SK-N-SH treated with all-trans-retinoic acid at 6 μM for 48 hours (cell line): ENCODE measurements at regions not wholly inside any gene's neighbourhood (a gene's known extent, or its start where the extent isn't known, plus 50 kb on each side); places are given as distances from the start of the nearest gene placed in this dataset.

ENCODE experiments used
- ATAC-seq: fragments of 200-7000 bp; cut with Tn5 transposase; 3 replicates; pipeline ENCODE4 v1.9.1; 2020; ENCODE audit warnings: mild to moderate bottlenecking, moderate library complexity
- ARNTL ChIP-seq: fragments of 450-650 bp; formaldehyde crosslinking; IDR thresholded peaks from 2 replicates; pipeline ENCODE4 v1.5.0; 2020; ENCODE audit warnings: low read depth, mild to moderate bottlenecking, moderate library complexity, borderline replicate concordance
- BACH2 ChIP-seq: fragments of 250-450 bp; sonication (Bioruptor Pico); IDR thresholded peaks from 2 replicates; pipeline ENCODE4 v1.9.0; 2021; ENCODE audit warnings: mild to moderate bottlenecking, borderline replicate concordance
- CREB5 ChIP-seq: fragments of 250-450 bp; sonication (Bioruptor Pico); IDR thresholded peaks from 2 replicates; pipeline ENCODE4 v1.5.1; 2020; ENCODE audit warnings: low read depth, mild to moderate bottlenecking, moderate library complexity
- CSDC2 ChIP-seq: fragments of 250-450 bp; sonication (Bioruptor Pico); IDR thresholded peaks from 2 replicates; pipeline ENCODE4 v1.5.0; 2020; ENCODE audit warnings: mild to moderate bottlenecking, moderate library complexity
- CSRNP3 ChIP-seq: fragments of 250-450 bp; sonication (Bioruptor Pico); IDR thresholded peaks from 2 replicates; pipeline ENCODE4 v1.5.1; 2021; ENCODE audit warnings: mild to moderate bottlenecking, moderate library complexity
- ESRRG ChIP-seq: fragments of 250-450 bp; sonication (Bioruptor Pico); IDR thresholded peaks from 2 replicates; pipeline ENCODE4 v1.6.1; 2021; ENCODE audit warnings: mild to moderate bottlenecking
- GLIS3 ChIP-seq: fragments of 250-450 bp; sonication (Bioruptor Pico); IDR thresholded peaks from 2 replicates; pipeline ENCODE4 v1.5.0; 2020; ENCODE audit warnings: mild to moderate bottlenecking, moderate library complexity
- ISL1 ChIP-seq: fragments of 250-450 bp; sonication (Bioruptor Pico); IDR thresholded peaks from 2 replicates; pipeline ENCODE4 v2.1.2; 2022; ENCODE audit warnings: mild to moderate bottlenecking, moderate library complexity
- OSR1 ChIP-seq: fragments of 250-450 bp; sonication (Bioruptor Pico); IDR thresholded peaks from 2 replicates; pipeline ENCODE4 v1.8.0; 2022; ENCODE audit warnings: moderate library complexity, mild to moderate bottlenecking, inconsistent platforms
- PATZ1 ChIP-seq: fragments of 250-450 bp; sonication (Bioruptor Pico); IDR thresholded peaks from 2 replicates; pipeline ENCODE4 v1.8.0; 2020; ENCODE audit warnings: mild to moderate bottlenecking, moderate library complexity, borderline replicate concordance
- POU6F1 ChIP-seq: fragments of 250-450 bp; sonication (Bioruptor Pico); IDR thresholded peaks from 2 replicates; pipeline ENCODE4 v1.8.0; 2021; ENCODE audit warnings: low read depth, mild to moderate bottlenecking, moderate library complexity, borderline replicate concordance
- PPARA ChIP-seq: fragments of 250-450 bp; sonication (Bioruptor Pico); IDR thresholded peaks from 2 replicates; pipeline ENCODE4 v1.5.0; 2020; ENCODE audit warnings: mild to moderate bottlenecking, borderline replicate concordance
- RARB ChIP-seq: fragments of 250-450 bp; sonication (Bioruptor Pico); IDR thresholded peaks from 2 replicates; pipeline ENCODE4 v1.8.0; 2021; ENCODE audit warnings: mild to moderate bottlenecking, moderate library complexity
- SNAI2 ChIP-seq: fragments of 250-450 bp; sonication (Bioruptor Pico); IDR thresholded peaks from 2 replicates; pipeline ENCODE4 v1.5.0; 2020; ENCODE audit warnings: mild to moderate bottlenecking, moderate library complexity
- TCF4 ChIP-seq: fragments of 250-450 bp; sonication (Bioruptor Pico); IDR thresholded peaks from 2 replicates; pipeline ENCODE4 v1.8.0; 2021; ENCODE audit warnings: mild to moderate bottlenecking, moderate library complexity, borderline replicate concordance
- TOX ChIP-seq: fragments of 250-450 bp; sonication (Bioruptor Pico); IDR thresholded peaks from 2 replicates; pipeline ENCODE4 v1.8.0; 2021; ENCODE audit warnings: mild to moderate bottlenecking, moderate library complexity, borderline replicate concordance
- TSHZ2 ChIP-seq: fragments of 250-450 bp; sonication (Bioruptor Pico); IDR thresholded peaks from 2 replicates; pipeline ENCODE4 v1.5.0; 2020; ENCODE audit warnings: mild to moderate bottlenecking, moderate library complexity
- ZC3H10 ChIP-seq: fragments of 250-450 bp; sonication (Bioruptor Pico); IDR thresholded peaks from 2 replicates; pipeline ENCODE4 v1.5.1; 2021; ENCODE audit warnings: mild to moderate bottlenecking, moderate library complexity
- ZFP3 ChIP-seq: fragments of 250-450 bp; sonication (Bioruptor Pico); IDR thresholded peaks from 2 replicates; pipeline ENCODE4 v1.5.0; 2020; ENCODE audit warnings: mild to moderate bottlenecking, moderate library complexity
- ZNF565 ChIP-seq: fragments of 450-650 bp; formaldehyde crosslinking; conservative IDR thresholded peaks from 2 replicates; pipeline ENCODE4 v1.5.0; 2020; ENCODE audit warnings: low read depth, mild to moderate bottlenecking, moderate library complexity
- ZNF70 ChIP-seq: fragments of 450-650 bp; formaldehyde crosslinking; IDR thresholded peaks from 2 replicates; pipeline ENCODE4 v1.5.0; 2020; ENCODE audit warnings: mild to moderate bottlenecking, moderate library complexity
- ZNF8 ChIP-seq: fragments of 450-650 bp; formaldehyde crosslinking; IDR thresholded peaks from 2 replicates; pipeline ENCODE4 v1.5.0; 2020; ENCODE audit warnings: mild to moderate bottlenecking, moderate library complexity

- TF ChIP-seq CSDC2 (no peak), GLIS3 (no peak), BACH2 (CRISPR knock-in tag) (no peak), CSRNP3 (CRISPR knock-in tag) (no peak), ZNF8 (CRISPR knock-in tag) (no peak), ZNF565 (CRISPR knock-in tag) (no peak), CREB5 (CRISPR knock-in tag) (no peak)
- TF ChIP-seq, all 23 proteins: peak for 0
- ATAC-seq, result no peak
These were observed 90.2 kb upstream of the CARD18 start for GRCh38 chr11:105229761-105230160.

- no peak for ATAC-seq
- TF ChIP-seq TCF4 (no peak), CREB5 (CRISPR knock-in tag) (no peak), PATZ1 (CRISPR knock-in tag) (no peak), ZNF70 (CRISPR knock-in tag) (no peak), RARB (CRISPR knock-in tag) (no peak), ARNTL (CRISPR knock-in tag) (no peak), TOX (no peak), ISL1 (CRISPR knock-in tag) (no peak), TSHZ2 (CRISPR knock-in tag) (no peak), ESRRG (no peak), ZNF565 (CRISPR knock-in tag) (no peak), POU6F1 (CRISPR knock-in tag) (no peak), ZC3H10 (no peak)
- TF ChIP-seq, all 23 proteins: peak for 0
These were observed 89.7 kb upstream of the CARD18 start for GRCh38 chr11:105229257-105229656.

- ATAC-seq, result no peak
- TF ChIP-seq GLIS3 (no peak), ZFP3 (no peak), ESRRG (no peak), CSDC2 (no peak), ISL1 (CRISPR knock-in tag) (no peak)
These were observed 87.8 kb upstream of the CARD18 start for GRCh38 chr11:105227363-105227762.

GRCh38 chr11:105226766-105227165 lies 87.2 kb upstream of the CARD18 start:
- no peak for ATAC-seq
- TF ChIP-seq OSR1 (CRISPR knock-in tag), result no peak
- TF ChIP-seq TSHZ2 (CRISPR knock-in tag), result no peak
- no peak for TF ChIP-seq POU6F1 (CRISPR knock-in tag)
- no peak for TF ChIP-seq RARB (CRISPR knock-in tag)
- no peak for TF ChIP-seq PPARA
- no peak for TF ChIP-seq CSDC2
- TF ChIP-seq ZNF70 (CRISPR knock-in tag), result no peak
- no peak for TF ChIP-seq TOX
- TF ChIP-seq SNAI2 (CRISPR knock-in tag), result no peak
